GM12872 (cell line): ENCODE measurements at regions not wholly inside any gene's neighbourhood (a gene's known extent, or its start where the extent isn't known, plus 50 kb on each side); places are given as distances from the start of the nearest gene placed in this dataset.

Experiments
- TF ChIP-seq, protein P1 (sequence below): IDR thresholded peaks from 3 replicates; pipeline ENCODE4 v1.5.1; 2011; ENCODE audit warnings: low read depth, mild to moderate bottlenecking, low read length, moderate library complexity; ENCODE audit not compliant: insufficient read depth

DNA sequence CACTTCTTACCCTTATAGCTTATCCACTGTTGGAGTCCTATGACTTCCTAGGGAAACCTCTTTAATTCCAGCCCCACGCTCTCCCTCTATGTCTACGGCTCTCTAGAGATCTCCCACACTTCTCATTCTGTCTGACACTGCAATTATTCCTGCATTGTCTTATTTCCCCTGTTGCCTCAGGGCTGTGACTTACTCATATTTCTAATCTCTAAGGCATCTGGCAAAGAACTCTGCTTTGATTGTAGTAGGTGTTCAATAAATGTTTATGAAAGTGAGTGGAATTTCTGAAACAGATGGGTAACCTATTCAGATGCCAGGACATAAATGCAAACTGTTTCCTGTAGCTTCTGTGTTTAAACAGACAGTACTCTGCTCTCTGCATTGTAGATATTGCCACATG lies 102.4 kb upstream of the SERTM1 start:
- TF ChIP-seq, protein P1, sequence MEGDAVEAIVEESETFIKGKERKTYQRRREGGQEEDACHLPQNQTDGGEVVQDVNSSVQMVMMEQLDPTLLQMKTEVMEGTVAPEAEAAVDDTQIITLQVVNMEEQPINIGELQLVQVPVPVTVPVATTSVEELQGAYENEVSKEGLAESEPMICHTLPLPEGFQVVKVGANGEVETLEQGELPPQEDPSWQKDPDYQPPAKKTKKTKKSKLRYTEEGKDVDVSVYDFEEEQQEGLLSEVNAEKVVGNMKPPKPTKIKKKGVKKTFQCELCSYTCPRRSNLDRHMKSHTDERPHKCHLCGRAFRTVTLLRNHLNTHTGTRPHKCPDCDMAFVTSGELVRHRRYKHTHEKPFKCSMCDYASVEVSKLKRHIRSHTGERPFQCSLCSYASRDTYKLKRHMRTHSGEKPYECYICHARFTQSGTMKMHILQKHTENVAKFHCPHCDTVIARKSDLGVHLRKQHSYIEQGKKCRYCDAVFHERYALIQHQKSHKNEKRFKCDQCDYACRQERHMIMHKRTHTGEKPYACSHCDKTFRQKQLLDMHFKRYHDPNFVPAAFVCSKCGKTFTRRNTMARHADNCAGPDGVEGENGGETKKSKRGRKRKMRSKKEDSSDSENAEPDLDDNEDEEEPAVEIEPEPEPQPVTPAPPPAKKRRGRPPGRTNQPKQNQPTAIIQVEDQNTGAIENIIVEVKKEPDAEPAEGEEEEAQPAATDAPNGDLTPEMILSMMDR = no peak

DNA sequence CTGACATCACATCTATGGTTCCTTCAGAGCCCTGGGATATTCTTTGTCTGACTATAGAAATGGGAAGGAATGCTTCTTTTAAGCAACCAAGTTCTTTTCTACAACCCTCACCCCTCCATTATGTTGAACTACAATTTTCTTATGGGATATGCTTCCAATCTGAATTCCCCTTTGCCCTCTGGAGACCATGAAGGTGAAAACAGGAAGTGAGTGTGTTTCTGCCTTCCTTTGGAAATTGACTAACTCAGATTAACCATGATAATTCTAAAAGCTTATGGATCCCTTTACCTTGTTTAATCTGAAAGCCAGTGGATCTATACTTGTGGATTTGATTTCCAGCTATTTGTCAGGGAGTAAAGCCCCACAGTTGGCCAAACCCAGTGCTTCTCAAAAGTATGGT lies 90.8 kb upstream of the SERTM1 start:
- TF ChIP-seq, protein P1 = no peak

DNA sequence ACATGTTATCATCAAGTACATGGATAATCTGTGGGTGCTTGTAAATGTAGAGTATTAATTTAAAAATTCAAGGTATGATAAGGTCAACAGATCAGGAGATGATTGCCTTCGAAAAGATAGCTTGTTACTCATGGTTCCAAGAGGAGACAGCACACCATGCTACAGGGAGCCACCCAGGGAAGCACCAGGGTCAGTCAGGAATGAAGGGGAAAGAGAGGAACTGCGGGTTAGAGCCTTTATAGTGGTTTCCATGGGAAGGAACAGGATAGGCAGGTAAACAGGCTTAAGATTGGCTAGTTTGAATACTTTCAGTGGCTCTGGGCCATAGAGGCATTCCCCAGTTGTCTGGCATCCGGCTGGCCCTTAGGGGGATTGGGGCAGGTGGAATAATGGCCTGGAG lies 74.2 kb upstream of the SERTM1 start:
- TF ChIP-seq, protein P1 = no peak

DNA sequence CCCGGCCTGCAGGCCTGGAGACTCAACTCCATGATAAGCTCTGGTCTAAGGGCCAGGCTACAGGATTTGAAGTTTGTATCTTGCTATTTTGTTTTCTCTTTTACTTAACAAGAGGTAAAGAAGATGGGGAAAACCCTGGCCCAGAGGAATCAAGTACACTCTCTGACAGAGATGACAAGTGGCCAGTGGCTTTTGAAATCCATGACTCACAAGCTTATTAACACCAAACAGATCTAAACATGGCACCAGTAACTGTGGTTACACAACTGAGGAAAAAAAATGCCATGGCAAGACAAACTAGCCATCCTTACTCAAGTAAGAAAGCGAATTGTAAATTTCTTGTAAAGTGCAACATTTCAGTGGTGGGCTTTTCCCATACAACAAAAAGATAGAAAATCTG lies 72.6 kb upstream of the SERTM1 start:
- TF ChIP-seq, protein P1 = no peak

DNA sequence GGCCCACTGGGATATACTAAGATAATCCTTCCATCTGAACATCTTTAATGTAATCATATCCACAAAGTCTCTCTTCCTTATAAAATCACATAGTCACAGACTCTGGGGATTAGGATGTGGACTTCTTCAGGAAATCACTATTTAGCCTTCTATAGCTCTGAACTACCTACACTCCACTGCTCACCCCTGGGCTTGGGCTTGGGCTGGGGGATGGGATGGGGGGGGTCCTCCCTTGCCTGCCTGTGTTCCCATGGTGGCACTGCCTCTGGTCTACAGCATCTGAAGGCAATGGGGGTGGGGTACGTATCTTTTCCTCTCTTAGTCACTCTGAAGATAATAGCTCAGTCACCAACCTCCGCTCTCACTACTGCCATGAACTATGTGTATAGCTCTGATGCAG lies 67.8 kb upstream of the SERTM1 start:
- TF ChIP-seq, protein P1 = no peak

DNA sequence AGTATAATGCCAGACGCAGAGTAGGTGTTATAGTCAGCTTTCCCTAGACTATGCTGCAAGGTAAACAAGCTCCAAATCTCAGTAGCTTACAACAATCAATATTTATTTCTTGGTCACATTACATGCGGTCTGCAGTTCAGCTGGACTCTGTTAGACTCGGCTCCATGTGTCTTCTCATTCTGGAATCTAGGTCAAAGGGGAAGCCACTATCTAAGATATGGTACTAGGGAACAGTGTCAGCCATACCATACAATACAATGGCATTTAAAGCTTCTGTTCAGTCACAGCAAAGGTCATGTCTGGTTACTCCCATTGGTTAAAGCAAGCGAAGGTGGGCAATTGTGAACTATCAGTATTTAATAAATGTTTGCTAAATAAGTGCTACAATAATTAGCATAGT lies 65.3 kb upstream of the SERTM1 start:
- TF ChIP-seq, protein P1 = no peak

DNA sequence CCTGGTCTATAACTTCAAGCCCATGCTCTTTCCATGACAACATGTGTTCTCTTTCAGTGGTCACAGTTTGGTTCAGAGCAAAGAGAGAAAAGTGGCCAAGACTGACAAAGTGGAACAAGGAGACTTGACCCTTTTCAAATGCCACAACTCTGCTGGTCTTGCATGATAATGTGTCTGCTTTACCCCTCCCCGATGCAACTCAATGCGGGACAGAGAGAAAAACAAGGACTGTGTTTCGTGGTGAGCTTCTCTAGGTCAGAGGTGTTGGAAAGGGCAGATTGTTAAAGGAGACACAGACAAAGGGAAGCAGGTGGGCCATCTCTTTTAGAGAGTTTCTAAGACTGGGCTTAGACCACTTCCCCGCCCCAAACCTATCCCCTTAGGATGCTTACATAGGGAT lies 61.6 kb upstream of the SERTM1 start:
- TF ChIP-seq, protein P1 = no peak

DNA sequence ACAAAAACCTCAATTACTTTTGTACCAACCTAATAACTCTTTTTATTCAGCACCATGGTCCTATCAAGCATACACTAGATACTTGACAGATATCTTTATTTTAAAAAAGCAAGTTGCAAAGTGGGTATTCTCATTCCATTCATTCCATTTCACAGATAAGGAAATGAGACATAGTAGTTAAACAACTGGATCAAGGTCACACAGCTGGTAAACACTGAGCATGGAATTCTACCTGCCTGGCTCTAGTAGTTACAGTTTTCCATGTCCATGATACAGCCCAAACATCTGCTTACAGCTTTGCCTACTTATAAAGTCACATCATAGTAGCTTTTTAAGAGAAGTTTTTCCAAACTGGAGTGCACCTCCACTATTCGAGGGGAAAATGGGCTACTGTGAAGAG lies 57.1 kb upstream of the SERTM1 start:
- TF ChIP-seq, protein P1 = no peak
